Stimulated activated CD4-positive, alpha-beta T cell treated with anti-CD3 and anti-CD28 coated beads, Interleukin-15, amount 100 ng/mL, for 1 hour (primary cell): ENCODE measurements at regions not wholly inside any gene's neighbourhood (a gene's known extent, or its start where the extent isn't known, plus 50 kb on each side); places are given as distances from the start of the nearest gene placed in this dataset.
"Not testable (repeated sequence)": the region's sequence is repeated elsewhere in the genome, so short reads cannot be mapped to it uniquely, and the experiment has no call there.

Experiments
- DNase-seq, 2 donors: peaks; one replicate each; pipeline ENCODE4 v3.0.0-alpha.2; 2020; ENCODE audit warnings: low read depth in 1 of 2, low spot score in 1 of 2

DNA sequence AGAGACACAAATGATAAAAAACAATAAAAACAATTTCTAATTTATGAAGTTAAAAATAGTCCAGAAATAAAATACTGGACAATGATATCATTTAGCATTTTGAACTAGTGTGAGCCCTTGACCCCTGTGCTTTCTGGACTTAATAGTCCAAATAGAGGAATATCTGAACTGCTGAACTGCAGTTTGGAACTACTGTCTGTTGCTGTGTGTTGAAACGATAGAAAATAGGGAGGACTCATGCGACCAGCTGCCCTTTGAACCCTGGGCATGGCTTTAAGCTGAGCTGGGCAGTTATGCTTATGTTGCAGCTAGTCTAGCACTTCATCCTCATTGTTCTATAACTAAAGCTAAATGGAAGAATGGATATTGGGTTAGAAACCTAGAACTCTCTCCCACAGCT lies 99.5 kb downstream of the FMR1NB start:
- DNase-seq, result no peak

- DNase-seq, result no peak
Observed at GRCh38 chrX:148084611-148085010, 103.5 kb downstream of the FMR1NB start.

GRCh38 chrX:148120151-148120550 lies 139.0 kb downstream of the FMR1NB start:
- DNase-seq, result no peak

DNA sequence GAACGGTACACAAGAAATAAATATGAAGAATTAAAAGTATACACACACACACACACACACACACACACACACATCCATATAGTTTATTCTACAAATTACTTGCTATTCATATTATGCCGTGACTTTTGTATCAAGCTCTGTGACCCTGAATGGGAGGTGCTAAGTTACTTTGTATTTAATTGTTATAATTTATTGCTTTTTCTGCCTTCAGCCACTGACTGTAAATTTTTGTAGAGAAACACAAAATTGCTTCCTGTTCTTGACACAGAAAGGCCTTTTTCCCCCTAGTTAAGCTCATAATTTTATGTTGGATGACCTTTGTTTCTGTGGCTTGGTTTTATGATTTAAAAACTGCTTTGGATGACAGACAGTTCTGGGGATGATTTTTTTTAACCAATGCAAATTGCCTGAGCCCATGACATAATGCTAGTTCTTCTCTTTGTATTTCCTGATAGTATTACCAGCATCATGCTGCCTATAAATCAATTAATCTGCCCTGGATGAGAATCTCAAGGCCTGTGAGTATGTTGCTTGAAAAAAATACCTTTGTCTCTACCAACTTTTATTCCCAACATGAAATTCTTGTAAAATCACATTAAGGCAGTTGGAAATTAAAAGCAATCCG lies 140.0 kb downstream of the FMR1NB start:
- DNase-seq, result no peak

- not testable (repeated sequence) for DNase-seq
Observed at GRCh38 chrX:148128872-148129505, 147.9 kb downstream of the FMR1NB start.

DNA sequence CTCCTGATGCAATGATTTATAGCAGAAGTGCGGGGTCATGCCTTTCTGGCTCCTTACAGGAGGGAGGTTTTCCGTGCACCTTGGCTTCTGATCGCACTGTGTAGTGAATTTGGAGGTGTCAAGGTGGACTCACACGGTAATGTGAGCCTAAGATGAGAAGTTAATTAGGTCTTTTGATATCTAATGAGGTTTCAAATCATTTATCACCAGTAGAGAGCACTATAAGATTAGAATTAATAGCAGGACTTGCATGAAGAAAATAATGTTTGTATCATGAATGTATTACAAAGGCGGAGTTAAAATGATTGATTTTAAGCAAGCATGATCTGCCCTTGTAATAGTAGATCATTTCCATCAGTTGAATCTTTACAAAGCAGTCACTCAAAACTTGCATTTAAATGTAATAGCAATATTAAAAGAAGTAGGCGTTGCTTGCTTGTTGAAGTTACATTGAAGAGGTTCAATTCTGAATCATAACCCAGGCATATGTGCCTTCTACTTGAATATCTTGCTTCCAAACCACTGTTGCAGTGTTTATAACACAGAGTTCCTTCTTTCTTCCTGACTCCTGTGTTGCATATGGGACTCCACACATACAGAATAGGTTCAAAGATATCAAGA lies 152.1 kb downstream of the FMR1NB start:
- DNase-seq, result no peak

GRCh38 chrX:148134578-148134977 lies 153.4 kb downstream of the FMR1NB start:
- DNase-seq, result no peak

- no peak for DNase-seq
Observed at GRCh38 chrX:148135738-148136137, 154.6 kb downstream of the FMR1NB start.

- no peak for DNase-seq
Observed at GRCh38 chrX:148146121-148146520, 165.0 kb downstream of the FMR1NB start.

- DNase-seq, result no peak
Observed at GRCh38 chrX:148156986-148157385, 175.8 kb downstream of the FMR1NB start.

GRCh38 chrX:148159796-148160195 lies 178.7 kb downstream of the FMR1NB start:
- DNase-seq, result no peak

DNA sequence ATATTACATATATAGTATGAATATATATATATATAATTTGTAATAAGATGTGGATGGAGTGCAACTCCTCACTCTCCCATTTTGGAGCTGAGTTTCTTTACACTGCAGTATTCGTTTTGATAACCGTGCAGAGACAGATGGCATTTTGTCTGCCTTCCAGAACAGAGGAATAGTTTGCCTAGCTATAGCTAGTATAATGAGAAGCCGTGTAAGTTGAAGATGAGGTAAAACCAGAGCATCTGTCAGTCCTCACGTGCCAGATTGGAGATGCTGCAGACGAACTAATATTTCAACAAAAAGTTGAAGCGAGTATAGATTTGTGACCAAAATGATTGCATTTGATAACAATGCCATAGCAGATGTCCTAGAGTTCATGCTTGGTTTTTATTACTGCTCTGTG lies 180.6 kb downstream of the FMR1NB start:
- no peak for DNase-seq

DNA sequence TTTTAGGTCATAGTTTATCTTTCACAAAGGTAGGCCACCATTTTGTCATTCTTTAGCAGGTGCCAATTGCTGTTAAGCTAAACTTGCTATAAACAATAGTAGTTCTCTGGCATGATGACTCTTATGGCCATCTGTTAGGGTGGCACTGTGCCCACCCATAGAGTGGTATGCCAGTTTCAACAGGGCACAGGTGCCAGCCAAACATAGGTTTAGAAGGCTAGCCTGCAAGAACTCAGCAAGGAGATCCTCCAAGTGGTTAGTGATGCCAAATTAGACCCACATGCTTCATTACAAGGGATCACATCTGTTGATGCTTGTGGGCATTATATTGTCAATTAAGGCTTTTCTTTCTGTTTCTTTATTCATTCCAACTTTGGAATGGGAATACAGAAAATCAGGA lies 204.5 kb downstream of the FMR1NB start:
- no peak for DNase-seq

DNA sequence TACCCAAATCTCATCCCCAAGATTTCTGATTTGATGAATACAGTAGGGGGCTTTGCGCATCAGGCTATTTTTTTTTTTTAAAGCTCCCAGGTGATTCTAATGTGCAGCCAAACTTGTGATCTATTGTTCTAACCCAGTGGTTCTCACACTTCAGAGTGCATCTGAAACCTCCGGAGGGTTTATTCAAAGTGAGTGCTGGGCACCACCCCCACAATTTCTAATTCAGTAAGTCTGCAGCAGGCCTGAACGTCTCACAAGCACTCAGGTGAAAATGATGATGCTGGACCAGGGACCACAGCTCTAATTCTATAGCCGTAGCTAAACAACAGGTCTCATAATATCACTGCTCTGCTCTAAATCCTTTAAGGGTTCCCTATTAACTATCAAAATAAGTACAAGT lies 211.4 kb downstream of the FMR1NB start:
- DNase-seq, result no peak

- DNase-seq, result no peak
Observed at GRCh38 chrX:148193759-148194158, 212.6 kb downstream of the FMR1NB start.

- no peak for DNase-seq
Observed at GRCh38 chrX:148203531-148203930, 222.4 kb downstream of the FMR1NB start.

DNA sequence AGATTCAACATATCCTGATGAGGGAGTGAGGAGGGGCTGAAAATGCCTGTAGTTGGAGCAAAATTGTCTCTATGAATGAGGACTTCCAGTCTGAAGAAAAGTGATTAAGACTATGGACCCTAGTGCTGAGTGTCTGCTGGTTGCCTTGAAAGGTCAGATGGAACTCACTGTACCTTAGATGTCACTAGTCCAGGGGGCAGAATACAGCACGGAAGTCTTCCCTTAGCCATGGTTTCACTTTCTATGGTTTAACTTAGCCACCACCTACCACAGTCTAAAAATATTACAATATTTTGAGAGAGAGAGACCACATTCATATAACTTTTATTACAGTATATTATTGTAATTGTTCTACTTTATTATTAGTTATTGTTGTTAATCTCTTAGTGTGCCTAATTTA lies 223.1 kb downstream of the FMR1NB start:
- no peak for DNase-seq

- no peak for DNase-seq
Observed at GRCh38 chrX:148214786-148215185, 233.6 kb downstream of the FMR1NB start.

GRCh38 chrX:148215726-148216125 lies 234.6 kb downstream of the FMR1NB start:
- DNase-seq, result no peak

GRCh38 chrX:148223361-148223760 lies 242.2 kb downstream of the FMR1NB start:
- no peak for DNase-seq

DNA sequence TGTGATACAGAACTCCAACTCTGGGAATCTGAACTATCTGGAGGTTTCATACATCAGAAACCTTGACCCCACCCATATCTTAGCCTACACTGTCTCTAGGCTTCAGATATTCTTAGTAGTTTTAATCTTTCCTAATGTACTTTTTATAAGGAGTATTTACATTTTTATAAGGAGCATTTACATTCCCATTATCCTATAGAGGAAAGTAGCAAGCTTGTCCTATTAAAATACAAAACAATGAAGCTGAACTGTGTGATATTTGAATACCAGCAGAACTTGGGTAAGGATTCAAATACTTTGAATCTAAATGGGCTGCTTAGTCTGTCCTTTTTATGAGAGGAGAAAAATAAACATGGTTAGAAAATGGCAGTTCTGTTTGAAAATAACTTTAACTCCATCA lies 247.4 kb downstream of the FMR1NB start:
- DNase-seq, result no peak

GRCh38 chrX:148229801-148230303 lies 248.7 kb downstream of the FMR1NB start:
- no peak for DNase-seq

DNA sequence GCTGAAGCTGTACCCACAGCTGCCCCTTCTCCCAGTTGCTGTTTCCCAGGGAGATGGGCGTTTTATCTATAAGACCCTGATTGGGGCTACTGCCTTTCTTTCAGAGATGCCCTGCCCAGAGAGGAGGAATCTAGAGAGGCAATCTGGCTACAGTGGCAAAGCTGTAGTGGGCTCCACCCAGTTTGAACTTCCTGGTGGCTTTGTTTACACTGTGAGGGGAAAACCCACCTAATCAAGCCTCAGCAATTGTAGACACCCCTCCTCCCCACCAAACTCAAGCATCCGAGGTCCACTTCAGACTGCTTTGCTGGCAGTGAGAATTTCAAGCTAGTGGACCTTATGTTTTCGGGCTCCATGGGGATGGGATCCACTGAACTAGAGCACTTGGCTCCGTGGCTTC lies 240.4 kb upstream of the AFF2 start:
- DNase-seq, result no peak
